H1 (cell line): ENCODE measurements at regions not wholly inside any gene's neighbourhood (a gene's known extent, or its start where the extent isn't known, plus 50 kb on each side); places are given as distances from the start of the nearest gene placed in this dataset.

ENCODE experiments used
- CREB1 ChIP-seq: IDR thresholded peaks from 2 replicates; pipeline ENCODE4 v1.6.1; 2012; ENCODE audit warnings: inconsistent platforms
- CTCF ChIP-seq, 3 experiments: IDR thresholded peaks; 1 replicate in 2 of 3; 2 replicates in 1 of 3; pipeline versions ENCODE4 v1.5.1 to v1.6.1; 2011; ENCODE audit warnings: low read length in 3 of 3, mild to moderate bottlenecking in 3 of 3, inconsistent platforms in 2 of 3, low read depth in 1 of 3, moderate library complexity in 1 of 3; ENCODE audit not compliant: insufficient read depth in 1 of 3; ENCODE audit errors: control extremely low read depth in 1 of 3
- EGR1 ChIP-seq: IDR thresholded peaks from 2 replicates; pipeline ENCODE4 v1.6.1; 2011; ENCODE audit warnings: low read depth, low read length, borderline replicate concordance
- EZH2 ChIP-seq: fragments of 200-600 bp; sonication (generic); IDR thresholded peaks from 2 replicates; pipeline ENCODE4 v1.7.1; 2012; ENCODE audit warnings: low read depth, mild to moderate bottlenecking, moderate library complexity, low read length, inconsistent platforms; ENCODE audit not compliant: severe bottlenecking
- KDM1A ChIP-seq: fragments of 200-600, 300-600 bp; sonication (generic); IDR thresholded peaks from 2 replicates; pipeline ENCODE4 v1.7.1; 2016; ENCODE audit warnings: mild to moderate bottlenecking, low read length, borderline replicate concordance
- POLR2A ChIP-seq, 2 experiments: IDR thresholded peaks; 1 replicate in 1 of 2; 2 replicates in 1 of 2; pipeline ENCODE4 v1.6.1; 2011; ENCODE audit warnings: low read depth in 2 of 2, low read length in 2 of 2, mild to moderate bottlenecking in 2 of 2; ENCODE audit errors: control extremely low read depth in 1 of 2
- RNF2 ChIP-seq: fragments of 200-900, 300-1000 bp; sonication (generic); IDR thresholded peaks from 2 replicates; pipeline ENCODE4 v1.7.1; 2016; ENCODE audit warnings: borderline replicate concordance, low read depth, mild to moderate bottlenecking, antibody characterized with exemption, low read length; ENCODE audit not compliant: poor library complexity, severe bottlenecking; ENCODE audit errors: missing control alignments
- SIX5 ChIP-seq: IDR thresholded peaks from 2 replicates; pipeline ENCODE4 v1.6.1; 2011; ENCODE audit warnings: mild to moderate bottlenecking, low read depth, low read length
- YY1 ChIP-seq: IDR thresholded peaks from 2 replicates; pipeline ENCODE4 v1.6.1; 2011; ENCODE audit warnings: low read depth, mild to moderate bottlenecking, low read length

DNA sequence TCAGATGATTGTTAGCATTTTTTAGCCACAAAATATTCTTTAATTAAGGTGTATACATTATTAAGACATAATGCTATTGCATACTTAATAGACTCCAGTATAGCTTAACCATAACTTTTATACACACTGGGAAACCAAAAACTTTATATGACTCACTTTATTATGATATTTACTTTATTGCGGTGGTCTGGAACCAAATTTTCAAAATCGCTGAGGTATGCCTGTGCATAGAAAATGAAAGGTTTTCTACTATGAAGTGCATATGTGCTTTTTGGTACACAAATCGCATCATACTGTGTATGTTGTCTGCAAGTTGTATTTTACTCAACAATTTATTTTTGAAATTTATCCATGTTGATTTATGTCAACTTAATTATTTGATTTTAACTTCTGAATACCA is 875.1 kb downstream of the SLC4A3 start:
- TF ChIP-seq RNF2 (no peak), SIX5 (no peak), POLR2A (IDR thresholded peaks at IDR 0.05; ENCODE audit: control extremely low read depth in 1 of 2, low read depth in 2 of 2, low read length in 2 of 2) (no peak), KDM1A (no peak), YY1 (no peak), EGR1 (no peak), CREB1 (no peak), CTCF (IDR thresholded peaks at IDR 0.05; ENCODE audit: control extremely low read depth in 1 of 3, insufficient read depth in 1 of 3, low read depth in 1 of 3, low read length in 3 of 3) (no peak), EZH2 (no peak)
